Posterior cingulate gyrus (tissue), 11 donors: ENCODE measurements at regions not wholly inside any gene's neighbourhood (a gene's known extent, or its start where the extent isn't known, plus 50 kb on each side); places are given as distances from the start of the nearest gene placed in this dataset.

Experiments used
- DNase-seq, 10 donors: peaks; one replicate each; pipeline versions ENCODE4 v3.0.0 to v3.0.0-alpha.2; 2020 to 2021; ENCODE audit warnings: mixed read lengths in 3 of 10
- intact Hi-C: fragments of 100-400 bp; cut with DNase I; formaldehyde crosslinking; loops from one replicate; pipeline ENCODE4 v1.15.1; 2023

- intact Hi-C loops = no loop called here
- DNase-seq = no peak
These were observed 103.0 kb upstream of the NAALADL2 start for GRCh38 chr3:174755833-174756829.

GRCh38 chr3:174758943-174759342, 100.2 kb upstream of the NAALADL2 start:
- DNase-seq = no peak
- intact Hi-C loops = no loop called here

GRCh38 chr3:174767406-174767805, 91.7 kb upstream of the NAALADL2 start:
- intact Hi-C loops = no loop called here
- DNase-seq = no peak

GRCh38 chr3:174767853-174768382, 91.2 kb upstream of the NAALADL2 start:
- no peak for DNase-seq
- intact Hi-C loops = no loop called here

- intact Hi-C loops = no loop called here
- no peak for DNase-seq
These were observed 90.0 kb upstream of the NAALADL2 start for GRCh38 chr3:174769171-174769570.

- intact Hi-C loops = no loop called here
- no peak for DNase-seq
These were observed 83.5 kb upstream of the NAALADL2 start for GRCh38 chr3:174775603-174776002.

- intact Hi-C loops = no loop called here
- no peak for DNase-seq
These were observed 83.0 kb upstream of the NAALADL2 start for GRCh38 chr3:174776123-174776522.

GRCh38 chr3:174776636-174777035, 82.5 kb upstream of the NAALADL2 start:
- intact Hi-C loops = no loop called here

GRCh38 chr3:174777813-174778212, 81.3 kb upstream of the NAALADL2 start:
- intact Hi-C loops = no loop called here
- no peak for DNase-seq

More at GRCh38 chr3:174776636-174777035, 82.5 kb upstream of the NAALADL2 start:
- DNase-seq = no peak

- no peak for DNase-seq
- intact Hi-C loops = no loop called here
These were observed 75.6 kb upstream of the NAALADL2 start for GRCh38 chr3:174783502-174783901.

GRCh38 chr3:174784206-174784934, 74.8 kb upstream of the NAALADL2 start:
- no peak for DNase-seq
- intact Hi-C loops = no loop called here

GRCh38 chr3:174786825-174787224, 72.3 kb upstream of the NAALADL2 start:
- no peak for DNase-seq
- intact Hi-C loops = no loop called here

- intact Hi-C loops = no loop called here
- no peak for DNase-seq
These were observed 68.0 kb upstream of the NAALADL2 start for GRCh38 chr3:174791161-174791560.

GRCh38 chr3:174792864-174793263, 66.3 kb upstream of the NAALADL2 start:
- intact Hi-C loops = no loop called here
- DNase-seq = no peak
